NT2/D1 (cell line): ENCODE measurements at regions not wholly inside any gene's neighbourhood (a gene's known extent, or its start where the extent isn't known, plus 50 kb on each side); places are given as distances from the start of the nearest gene placed in this dataset.

Experiments used
- SUZ12 ChIP-seq: IDR thresholded peaks from 2 replicates; pipeline ENCODE4 v1.6.1; 2011; ENCODE audit not compliant: insufficient read length, insufficient read depth; ENCODE audit errors: extremely low read depth
- YY1 ChIP-seq: IDR thresholded peaks from 2 replicates; pipeline ENCODE4 v1.6.1; 2011; ENCODE audit not compliant: insufficient read length, insufficient read depth
- ZNF274 ChIP-seq: IDR thresholded peaks from 2 replicates; pipeline ENCODE4 v1.6.1; 2011; ENCODE audit warnings: mild to moderate bottlenecking, low read depth, low read length

DNA sequence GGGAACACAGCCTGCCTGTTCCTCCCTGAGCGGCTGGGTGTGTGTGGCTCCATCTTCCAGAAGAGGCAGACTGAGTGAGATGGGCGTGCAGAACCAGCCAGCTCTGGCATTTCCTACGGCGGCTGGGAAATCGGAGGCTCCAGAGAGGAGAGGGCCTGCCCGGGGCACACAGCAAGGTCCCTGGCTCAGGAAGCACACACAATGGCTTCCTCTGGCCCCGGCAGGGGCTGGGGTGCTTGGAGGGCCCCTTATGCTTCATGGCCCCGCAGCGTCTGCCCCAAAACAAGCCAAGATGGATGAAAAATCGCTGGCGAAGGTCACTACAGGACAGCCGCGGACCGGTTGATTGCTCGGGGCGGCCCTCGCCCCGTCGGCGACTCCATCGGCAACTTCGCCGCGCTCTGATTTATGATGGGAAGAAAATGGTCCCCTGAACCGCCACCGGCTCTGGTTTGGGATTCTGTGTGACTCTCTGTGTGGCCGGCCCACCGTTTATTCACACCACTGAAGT lies 191.5 kb upstream of the C14orf180 start:
- no peak for TF ChIP-seq ZNF274
- no peak for TF ChIP-seq SUZ12
- no peak for TF ChIP-seq YY1
